MCF 10A (cell line): ENCODE measurements at regions not wholly inside any gene's neighbourhood (a gene's known extent, or its start where the extent isn't known, plus 50 kb on each side); places are given as distances from the start of the nearest gene placed in this dataset.

Experiments
- BruUV-seq: library from RNA; stranded (reverse); fragments of 400-500 nt; replicated peaks from 2 replicates; lab custom pipeline; 2021; lab: Mats Ljungman, UMichigan
- CTCF ChIA-PET: fragments of 300-600 bp; sonication (Branson Sonifier 250); formaldehyde crosslinking; extraction: SDS; loops from one replicate; lab custom pipeline; 2021; ENCODE audit warnings: antibody characterized with exemption, inconsistent platforms; lab: Yijun Ruan, JAX
- POLR2A ChIA-PET: fragments of 300-600, 350-650 bp; sonication (Branson Sonifier 250); formaldehyde crosslinking; extraction: SDS; loops from one replicate; lab custom pipeline; 2020; ENCODE audit warnings: antibody characterized with exemption, inconsistent platforms; lab: Yijun Ruan, JAX
- DNase-seq: peaks from one replicate; pipeline ENCODE4 v3.0.0-alpha.2; 2018; ENCODE audit not compliant: unreplicated experiment
- H3K27ac Mint-ChIP-seq: one replicate; pipeline ENCODE4 v1.8.0; 2022; ENCODE audit warnings: mild to moderate bottlenecking, low read depth, mixed read lengths; ENCODE audit not compliant: unreplicated experiment
- H3K27me3 Mint-ChIP-seq: one replicate; pipeline ENCODE4 v1.8.0; 2022; ENCODE audit warnings: mixed read lengths; ENCODE audit not compliant: insufficient read depth, unreplicated experiment
- H3K36me3 Mint-ChIP-seq: one replicate; pipeline ENCODE4 v1.8.0; 2022; ENCODE audit warnings: mild to moderate bottlenecking, moderate library complexity, mixed read lengths; ENCODE audit not compliant: insufficient read depth, unreplicated experiment
- H3K4me1 Mint-ChIP-seq: one replicate; pipeline ENCODE4 v1.8.0; 2022; ENCODE audit warnings: mixed read lengths; ENCODE audit not compliant: insufficient read depth, unreplicated experiment
- H3K4me3 Mint-ChIP-seq: one replicate; pipeline ENCODE4 v1.8.0; 2022; ENCODE audit warnings: mild to moderate bottlenecking, moderate library complexity, mixed read lengths; ENCODE audit not compliant: unreplicated experiment
- H3K9me3 Mint-ChIP-seq: one replicate; pipeline ENCODE4 v1.8.0; 2022; ENCODE audit warnings: mixed read lengths; ENCODE audit not compliant: unreplicated experiment
- CTCF ChIP-seq: fragments of 200-600 bp; IDR thresholded peaks from one replicate; pipeline ENCODE4 v1.8.0; 2022; ENCODE audit warnings: antibody characterized with exemption, mild to moderate bottlenecking; ENCODE audit not compliant: unreplicated experiment
- intact Hi-C: fragments of 100-400 bp; cut with micrococcal nuclease; formaldehyde crosslinking; loops from 2 replicates; pipeline ENCODE4 v1.14.1; 2022

DNA sequence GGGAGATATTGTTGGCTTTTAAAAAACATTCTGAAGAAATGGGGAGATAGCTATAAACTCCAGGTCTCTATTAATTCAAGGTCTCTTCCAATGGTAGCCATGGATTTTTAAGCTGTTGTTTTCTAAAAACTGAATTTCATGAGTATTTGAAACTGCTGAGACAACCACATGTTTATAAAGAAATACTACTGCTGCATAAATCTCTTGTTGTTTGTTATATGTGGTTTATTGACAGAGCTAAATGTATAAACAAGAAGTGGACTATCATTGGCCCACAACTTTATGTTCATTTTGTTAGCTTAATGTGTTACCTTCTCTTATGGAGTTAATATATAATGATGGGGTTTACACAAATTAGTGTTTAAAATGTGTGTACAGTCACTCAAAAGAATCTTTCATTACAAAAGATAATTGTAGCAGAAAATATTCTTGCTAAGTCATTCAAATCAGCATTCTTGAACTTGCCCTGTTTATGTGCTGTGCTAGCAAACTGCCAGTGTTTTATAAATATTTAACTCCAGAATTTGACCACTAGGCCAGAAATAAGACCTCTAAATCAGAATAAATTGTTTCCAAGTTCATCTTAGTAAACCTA is 242.1 kb downstream of the TMX3 start:
- no peak for DNase-seq
- no peak overlapping the region for H3K27ac Mint-ChIP-seq
- no TSS peak for BruUV-seq
- no peak for TF ChIP-seq CTCF
- H3K4me1 Mint-ChIP-seq: no peaks in the 10 kb centered on the region
- intact Hi-C loops: no loop called here
- no peaks in the 10 kb centered on the region for H3K27me3 Mint-ChIP-seq
- ChIA-PET CTCF (no interaction called here), POLR2A (no interaction called here)
- H3K4me3 Mint-ChIP-seq: no peak overlapping the region
- no peaks in the 10 kb centered on the region for H3K36me3 Mint-ChIP-seq
- H3K9me3 Mint-ChIP-seq: no peaks in the 10 kb centered on the region

DNA sequence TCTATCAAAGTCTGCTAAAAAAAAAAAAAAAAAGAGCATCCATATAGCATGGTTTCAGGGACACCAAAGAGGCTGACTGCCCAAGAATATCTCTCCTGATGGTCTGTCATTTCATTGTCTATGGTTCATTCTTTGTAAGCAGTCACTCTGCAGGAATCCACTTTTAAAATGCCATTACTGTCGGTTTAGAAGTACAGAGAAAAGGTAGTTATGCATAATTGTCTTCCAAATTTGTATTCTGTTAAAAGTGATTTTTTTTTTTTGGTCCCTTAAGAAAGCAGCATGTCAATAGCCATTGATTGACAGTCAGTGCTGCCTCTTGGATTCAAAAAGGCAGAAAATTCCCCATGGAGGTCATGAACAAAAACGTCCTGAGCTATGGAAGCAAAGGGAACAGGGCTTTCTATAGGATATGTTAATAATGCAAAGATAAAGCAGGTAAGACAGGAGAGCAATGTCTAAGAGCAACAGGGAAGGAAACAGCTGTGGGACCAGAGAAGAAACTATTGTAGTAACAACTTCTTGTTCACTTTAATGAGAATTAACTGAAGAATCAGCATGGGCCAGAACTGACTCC is 245.8 kb downstream of the TMX3 start:
- BruUV-seq: no TSS peak
- H3K27me3 Mint-ChIP-seq: no peaks in the 10 kb centered on the region
- H3K27ac Mint-ChIP-seq: no peak overlapping the region
- TF ChIP-seq CTCF: no peak
- CTCF ChIA-PET: no interaction called here
- no peaks in the 10 kb centered on the region for H3K4me1 Mint-ChIP-seq
- H3K4me3 Mint-ChIP-seq: no peak overlapping the region
- H3K36me3 Mint-ChIP-seq: no peaks in the 10 kb centered on the region
- intact Hi-C loops: no loop called here
- POLR2A ChIA-PET: no interaction called here
- no peaks in the 10 kb centered on the region for H3K9me3 Mint-ChIP-seq
- DNase-seq: no peak

DNA sequence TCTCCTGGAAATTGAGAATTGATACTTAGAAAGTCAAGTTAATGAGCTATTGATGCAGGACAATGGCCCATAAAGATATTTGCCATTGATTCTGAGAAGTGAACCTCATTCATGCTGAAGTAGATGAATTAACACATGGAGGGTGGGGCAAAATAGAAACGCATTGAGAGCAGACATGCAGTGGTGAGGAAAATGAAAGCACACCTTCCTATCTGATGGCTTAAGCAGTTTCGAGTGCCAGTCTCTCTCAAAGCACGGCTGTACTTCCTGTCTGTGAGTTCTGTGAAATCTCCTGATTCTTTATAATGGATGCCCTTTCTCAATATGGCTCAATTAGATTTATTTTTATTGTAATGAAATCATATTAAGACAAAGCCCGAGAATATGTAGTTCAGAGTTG is 247.0 kb downstream of the TMX3 start:
- CTCF ChIA-PET: no interaction called here

GRCh38 chr18:68467329-68467728 is 247.6 kb downstream of the TMX3 start:
- Mint-ChIP-seq H3K36me3 (no peaks in the 10 kb centered on the region), H3K27me3 (no peaks in the 10 kb centered on the region), H3K4me3 (no peak overlapping the region), H3K27ac (no peak overlapping the region), H3K4me1 (no peaks in the 10 kb centered on the region), H3K9me3 (no peaks in the 10 kb centered on the region)
- POLR2A ChIA-PET: interaction anchor here (0.7 kb wide), 1 partner anchor 8 kb away, joined by 3 read pairs; no protein-coding TSS in a partner anchor
- no peak for DNase-seq
- no TSS peak for BruUV-seq
- intact Hi-C loops: no loop called here
- CTCF ChIA-PET: interaction anchor here (0.6 kb wide), 1 partner anchor 60 kb away, joined by 3 read pairs; no protein-coding TSS in a partner anchor
- no peak for TF ChIP-seq CTCF

More for the DNA sequence above, 247.0 kb downstream of the TMX3 start:
- no peak for DNase-seq
- Mint-ChIP-seq H3K4me1 (no peaks in the 10 kb centered on the region), H3K36me3 (no peaks in the 10 kb centered on the region), H3K9me3 (no peaks in the 10 kb centered on the region), H3K4me3 (no peak overlapping the region), H3K27me3 (no peaks in the 10 kb centered on the region), H3K27ac (no peak overlapping the region)
- POLR2A ChIA-PET: no interaction called here
- intact Hi-C loops: no loop called here
- BruUV-seq: no TSS peak
- TF ChIP-seq CTCF: no peak
